Sigmoid colon (tissue), 6 donors: ENCODE measurements at regions not wholly inside any gene's neighbourhood (a gene's known extent, or its start where the extent isn't known, plus 50 kb on each side); places are given as distances from the start of the nearest gene placed in this dataset.

ENCODE experiments used
- DNase-seq: peaks from one replicate; pipeline ENCODE4 v3.0.0-alpha.2; 2019
- H3K27ac ChIP-seq, 4 donors: fragments of 200-600 bp; sonication (generic); one replicate each; pipeline ENCODE4 v1.5.1; 2016 to 2019; ENCODE audit warnings: mild to moderate bottlenecking in 1 of 4
- H3K27me3 ChIP-seq, 3 donors: fragments of 200-600 bp; sonication (generic); one replicate each; pipeline ENCODE4 v1.5.1; 2019; ENCODE audit warnings: mild to moderate bottlenecking in 1 of 3
- H3K36me3 ChIP-seq, 4 donors: fragments of 200-600 bp; sonication (generic); one replicate each; pipeline ENCODE4 v1.5.1; 2016 to 2019
- H3K4me1 ChIP-seq, 4 donors: fragments of 200-600 bp; sonication (generic); one replicate each; pipeline ENCODE4 v1.5.1; 2017 to 2019
- H3K4me3 ChIP-seq, 4 donors: fragments of 200-600 bp; sonication (generic); one replicate each; pipeline ENCODE4 v1.5.1; 2017 to 2019; ENCODE audit warnings: mild to moderate bottlenecking in 2 of 4, moderate library complexity in 1 of 4
- H3K9me3 ChIP-seq, 4 donors: fragments of 200-600 bp in 3 of 4; sonication (generic) in 3 of 4; one replicate each; pipeline versions ENCODE4 v1.5.1 to v1.6.1; 2013 to 2019
- EP300 ChIP-seq, 4 donors: sonication (generic); formaldehyde crosslinking; IDR thresholded peaks; one replicate each; pipeline ENCODE4 v1.6.1; 2017; ENCODE audit warnings: antibody characterized with exemption in 4 of 4
- POLR2A ChIP-seq, 2 donors: fragments of 450-650 bp; IDR thresholded peaks; one replicate each; pipeline ENCODE4 v1.6.1; 2016; ENCODE audit warnings: antibody characterized with exemption in 2 of 2, mild to moderate bottlenecking in 2 of 2, moderate library complexity in 2 of 2
- POLR2AphosphoS5 ChIP-seq, 4 donors: sonication (generic); formaldehyde crosslinking; IDR thresholded peaks; one replicate each; pipeline ENCODE4 v1.6.1; 2017; ENCODE audit warnings: antibody characterized with exemption in 4 of 4
- WGBS, 2 donors: extraction: QIAGEN DNeasy Blood & Tissue Kit; methylation state at CpG; one replicate each; pipeline ENCODE4 v1.1.7; 2013; 5-methylcytosine and 5-hydroxymethylcytosine counted together
- intact Hi-C: fragments of 100-400 bp; cut with DNase I; formaldehyde crosslinking; loops from one replicate; pipeline ENCODE4 v1.15.1; 2023
- TF ChIP-seq, protein P1 (sequence below), 4 experiments: fragments of 450-650 bp in 3 of 4; fragments of 200-600 bp in 1 of 4; IDR thresholded peaks; one replicate each; pipeline ENCODE4 v1.5.1; 2016 to 2019; ENCODE audit warnings: antibody characterized with exemption in 4 of 4, mild to moderate bottlenecking in 3 of 4, moderate library complexity in 2 of 4
- donor health status: healthy with polysubstance abuse.
- donor health status: healthy.

DNA sequence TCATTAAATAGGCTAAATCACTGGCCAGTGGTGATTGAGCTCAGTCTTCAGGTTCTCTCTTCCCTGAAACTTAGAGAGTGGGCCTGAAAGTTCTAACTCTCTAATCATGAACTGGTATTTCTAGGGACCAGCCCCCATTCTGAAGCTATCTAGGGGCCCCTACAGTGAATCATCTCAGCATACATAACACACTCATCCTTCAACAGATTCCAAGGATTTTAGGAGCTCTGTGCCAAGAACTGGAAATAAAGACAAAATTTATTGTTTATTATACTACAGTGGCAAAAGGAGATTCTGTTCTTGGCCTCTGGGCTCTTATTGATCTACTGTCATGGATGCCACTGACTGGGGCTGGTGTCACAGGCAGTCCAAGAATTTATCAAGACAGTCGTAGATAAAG is 263.8 kb upstream of the IGFBP7 start:
- Histone ChIP-seq H3K27me3 (no peaks in the 10 kb centered on the region), H3K27ac (no peak overlapping the region), H3K4me3 (no peak overlapping the region), H3K4me1 (no peaks in the 10 kb centered on the region), H3K9me3 (no peaks in the 10 kb centered on the region), H3K36me3 (no peaks in the 10 kb centered on the region)
- TF ChIP-seq EP300 (IDR thresholded peaks at IDR 0.05), result no peak
- TF ChIP-seq POLR2AphosphoS5 (IDR thresholded peaks at IDR 0.05), result no peak
- no peak for TF ChIP-seq POLR2A (IDR thresholded peaks at IDR 0.05)
- TF ChIP-seq, protein P1, sequence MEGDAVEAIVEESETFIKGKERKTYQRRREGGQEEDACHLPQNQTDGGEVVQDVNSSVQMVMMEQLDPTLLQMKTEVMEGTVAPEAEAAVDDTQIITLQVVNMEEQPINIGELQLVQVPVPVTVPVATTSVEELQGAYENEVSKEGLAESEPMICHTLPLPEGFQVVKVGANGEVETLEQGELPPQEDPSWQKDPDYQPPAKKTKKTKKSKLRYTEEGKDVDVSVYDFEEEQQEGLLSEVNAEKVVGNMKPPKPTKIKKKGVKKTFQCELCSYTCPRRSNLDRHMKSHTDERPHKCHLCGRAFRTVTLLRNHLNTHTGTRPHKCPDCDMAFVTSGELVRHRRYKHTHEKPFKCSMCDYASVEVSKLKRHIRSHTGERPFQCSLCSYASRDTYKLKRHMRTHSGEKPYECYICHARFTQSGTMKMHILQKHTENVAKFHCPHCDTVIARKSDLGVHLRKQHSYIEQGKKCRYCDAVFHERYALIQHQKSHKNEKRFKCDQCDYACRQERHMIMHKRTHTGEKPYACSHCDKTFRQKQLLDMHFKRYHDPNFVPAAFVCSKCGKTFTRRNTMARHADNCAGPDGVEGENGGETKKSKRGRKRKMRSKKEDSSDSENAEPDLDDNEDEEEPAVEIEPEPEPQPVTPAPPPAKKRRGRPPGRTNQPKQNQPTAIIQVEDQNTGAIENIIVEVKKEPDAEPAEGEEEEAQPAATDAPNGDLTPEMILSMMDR (IDR thresholded peaks at IDR 0.05), result no peak
- DNase-seq, result no peak
- intact Hi-C loops, result no loop called here
- 84 to 86% methylated on average over 1 of the region's 1 CpG for WGBS, 2 donors

DNA sequence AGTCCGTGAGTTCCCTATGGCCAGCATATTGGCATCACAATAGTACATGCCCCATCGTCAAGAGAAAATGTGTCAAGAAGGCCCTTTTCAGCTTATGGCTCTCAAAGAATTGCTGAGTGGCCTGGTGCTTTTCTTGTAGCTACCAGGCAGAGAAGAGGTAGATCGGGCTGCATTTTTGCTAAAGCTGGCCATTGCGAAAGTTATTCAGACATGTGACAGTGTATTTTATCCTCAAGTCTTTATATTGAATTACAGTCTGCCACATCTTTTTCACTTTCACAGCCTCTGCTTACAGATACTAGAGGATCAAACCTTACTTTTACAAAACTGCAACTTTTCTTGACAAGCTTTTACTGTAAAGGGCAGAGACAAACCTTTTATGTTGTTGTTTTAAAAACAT is 261.5 kb upstream of the IGFBP7 start:
- Histone ChIP-seq H3K4me1 (no peaks in the 10 kb centered on the region), H3K36me3 (no peaks in the 10 kb centered on the region), H3K27me3 (no peaks in the 10 kb centered on the region), H3K4me3 (no peak overlapping the region), H3K27ac (no peak overlapping the region), H3K9me3 (peaks cover 0 to 3% (median 0%) of the 10 kb centered on the region in 4 donors)
- TF ChIP-seq EP300 (IDR thresholded peaks at IDR 0.05) (no peak), POLR2AphosphoS5 (IDR thresholded peaks at IDR 0.05) (no peak), POLR2A (IDR thresholded peaks at IDR 0.05) (no peak)
- TF ChIP-seq, protein P1 (IDR thresholded peaks at IDR 0.05), result no peak
- intact Hi-C loops, result no loop called here
- no peak for DNase-seq
- WGBS, 2 donors, result 85 to 91% methylated on average over 4 of the region's 4 CpGs

DNA sequence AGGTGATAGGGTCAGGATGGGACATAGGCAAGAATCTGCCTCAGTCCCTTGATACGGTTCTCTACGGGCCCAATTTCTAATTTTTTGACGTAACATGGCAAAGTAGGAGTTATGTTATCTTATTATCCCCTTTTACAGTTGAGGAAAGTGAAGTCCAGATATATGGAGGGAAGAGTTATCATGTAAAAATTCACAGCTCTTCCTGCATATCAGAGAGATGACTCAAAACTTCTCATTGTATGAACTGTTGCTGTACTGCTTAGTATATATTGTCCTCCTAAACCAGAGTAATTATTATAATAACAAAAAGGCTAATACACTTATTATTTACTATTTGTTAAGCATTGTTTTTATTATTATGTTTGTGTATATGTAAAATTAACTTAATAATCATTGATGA is 260.5 kb upstream of the IGFBP7 start:
- intact Hi-C loops, result no loop called here
- no peaks in the 10 kb centered on the region for H3K36me3 ChIP-seq
- 92 to 93% methylated on average over 3 of the region's 3 CpGs for WGBS, 2 donors

DNA sequence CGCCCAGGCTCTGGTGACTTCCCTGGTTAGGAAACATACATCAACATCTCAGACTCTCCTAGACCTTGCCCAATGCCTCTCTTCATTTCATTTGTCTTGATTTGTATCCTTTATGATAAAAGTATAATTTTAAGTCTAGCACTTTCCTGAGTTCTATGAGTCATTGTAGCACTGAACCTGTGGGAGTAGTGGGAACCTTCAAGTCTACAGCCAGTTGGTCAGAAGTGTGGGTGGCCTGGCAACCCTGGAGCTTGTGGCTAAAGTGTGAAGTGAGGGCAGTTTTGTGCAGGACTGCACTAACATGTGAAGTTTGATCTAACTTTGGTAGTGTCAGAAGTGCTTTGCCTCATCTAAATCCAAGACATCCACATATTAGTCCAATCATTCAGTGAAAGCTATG is 259.3 kb upstream of the IGFBP7 start:
- intact Hi-C loops, result no loop called here

More for the DNA sequence above, 260.5 kb upstream of the IGFBP7 start:
- DNase-seq, result no peak
- Histone ChIP-seq H3K4me1 (no peaks in the 10 kb centered on the region), H3K27ac (no peak overlapping the region), H3K9me3 (peaks cover 0 to 3% (median 0%) of the 10 kb centered on the region in 4 donors), H3K4me3 (no peak overlapping the region), H3K27me3 (no peaks in the 10 kb centered on the region)
- TF ChIP-seq EP300 (IDR thresholded peaks at IDR 0.05) (no peak), POLR2AphosphoS5 (IDR thresholded peaks at IDR 0.05) (no peak), POLR2A (IDR thresholded peaks at IDR 0.05) (no peak)
- TF ChIP-seq, protein P1 (IDR thresholded peaks at IDR 0.05), result no peak

More for the DNA sequence above, 259.3 kb upstream of the IGFBP7 start:
- Histone ChIP-seq H3K36me3 (no peaks in the 10 kb centered on the region), H3K27ac (no peak overlapping the region), H3K9me3 (peaks cover 0 to 3% (median 0%) of the 10 kb centered on the region in 4 donors), H3K27me3 (no peaks in the 10 kb centered on the region), H3K4me3 (no peak overlapping the region), H3K4me1 (no peaks in the 10 kb centered on the region)
- no peak for TF ChIP-seq EP300 (IDR thresholded peaks at IDR 0.05)
- TF ChIP-seq POLR2A (IDR thresholded peaks at IDR 0.05), result no peak
- TF ChIP-seq, protein P1 (IDR thresholded peaks at IDR 0.05), result no peak
- TF ChIP-seq POLR2AphosphoS5 (IDR thresholded peaks at IDR 0.05), result no peak
- 79 to 83% methylated on average over 1 of the region's 1 CpG for WGBS, 2 donors
- no peak for DNase-seq
